ENCODE measurements at regions not wholly inside any gene's neighbourhood (a gene's known extent, or its start where the extent isn't known, plus 50 kb on each side); places are given as distances from the start of the nearest gene placed in this dataset.

DNA sequence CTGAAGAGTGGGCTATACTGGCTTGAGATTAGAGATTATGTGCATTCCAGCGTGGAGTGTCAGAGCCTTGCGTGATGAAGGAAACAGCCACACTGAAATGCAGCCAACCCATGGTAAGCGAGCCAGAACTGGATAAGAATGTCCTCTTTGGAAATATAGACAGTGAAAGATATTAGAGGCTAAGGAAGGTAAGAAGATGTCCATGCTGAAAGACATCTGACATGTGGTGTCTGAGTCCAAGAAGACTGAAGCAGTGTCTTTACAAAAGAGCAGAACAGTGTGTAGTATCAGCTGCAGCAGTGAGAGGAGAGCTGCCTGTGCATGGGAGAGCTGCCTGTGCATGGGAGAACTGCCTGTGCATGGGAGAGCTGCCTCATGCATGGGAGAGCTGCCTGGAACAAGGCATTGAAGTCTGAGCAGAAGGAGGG lies 672.2 kb downstream of the DIPK2A start:
- H3K27me3 ChIP-seq (ENCODE audit: insufficient read depth, low read length), result no peaks in the 10 kb centered on the region
- H3K79me2 ChIP-seq (ENCODE audit: insufficient read depth, low read length), result no peaks in the 10 kb centered on the region
- no peaks in the 10 kb centered on the region for H4K20me1 ChIP-seq (ENCODE audit: control insufficient read depth, insufficient read depth, insufficient read length)
- H3K27ac ChIP-seq (ENCODE audit: insufficient read length, low read depth, low read length), result no peak overlapping the region
- no peaks in the 10 kb centered on the region for H3K79me1 ChIP-seq (ENCODE audit: insufficient read depth, low read depth, low read length, poor library complexity, severe bottlenecking)
- no peak overlapping the region for H3K23ac ChIP-seq (ENCODE audit: insufficient read length, low read depth, low read length)
- H3K56ac ChIP-seq (ENCODE audit: insufficient read length, low read depth, low read length), result no peak overlapping the region
- DNase-seq, result no peak
- peaks cover 2 to 5% of the 10 kb centered on the region in 2 experiments; a peak in 3 of 5 replicates for H3K9me3 Mint-ChIP-seq
- H2BK12ac ChIP-seq (ENCODE audit: insufficient read length, low read depth, low read length), result no peak overlapping the region
- peak overlapping the region in 1 of 3 experiments; percentile 76; a peak in 3 of 7 replicates for H3K27ac Mint-ChIP-seq
- no peak overlapping the region for H2BK120ac ChIP-seq (ENCODE audit: low read depth, low read length, poor library complexity, severe bottlenecking)
- no CpG with 5 or more reads among the region's 3 CpGs for WGBS (ENCODE audit: extremely low coverage, insufficient read length, low lambda C conversion rate)
- no peak overlapping the region for H2AK5ac ChIP-seq (ENCODE audit: insufficient read length, low read length)
- H4K5ac ChIP-seq (ENCODE audit: insufficient read length, low read depth, low read length), result no peak overlapping the region
- H3K23me2 ChIP-seq (ENCODE audit: insufficient read length, low read depth, low read length, poor library complexity, severe bottlenecking), result no peaks in the 10 kb centered on the region
- H3T11ph ChIP-seq (ENCODE audit: low read length), result no peak overlapping the region
- no peak overlapping the region for H3K4me2 ChIP-seq (ENCODE audit: insufficient read depth, insufficient read length, low read length)
- no peak overlapping the region for H3K9ac ChIP-seq (ENCODE audit: extremely low read depth, insufficient read length, low read length)
- no peaks in the 10 kb centered on the region for H3K27me3 Mint-ChIP-seq (ENCODE audit: low read depth)
- no peak overlapping the region for H3K4me3 Mint-ChIP-seq
- H4K91ac ChIP-seq (ENCODE audit: insufficient read length, low read depth, low read length), result no peak overlapping the region
- H2BK5ac ChIP-seq (ENCODE audit: insufficient read length, low read length), result peak overlapping the region; percentile 69
- peaks cover 18 to 23% of the 10 kb centered on the region in 2 experiments for H3K4me1 Mint-ChIP-seq
- no peaks in the 10 kb centered on the region for H3K9me3 ChIP-seq (ENCODE audit: control insufficient read depth, low read depth, low read length)
- peaks cover 0 to 11% (median 2%) of the 10 kb centered on the region in 3 experiments; a peak in 4 of 7 replicates for H3K36me3 Mint-ChIP-seq (ENCODE audit: insufficient read depth in 1 of 3, low read depth in 3 of 3)
- no peak overlapping the region for H3K4ac ChIP-seq (ENCODE audit: low read depth, low read length)
- TF ChIP-seq, protein P1, sequence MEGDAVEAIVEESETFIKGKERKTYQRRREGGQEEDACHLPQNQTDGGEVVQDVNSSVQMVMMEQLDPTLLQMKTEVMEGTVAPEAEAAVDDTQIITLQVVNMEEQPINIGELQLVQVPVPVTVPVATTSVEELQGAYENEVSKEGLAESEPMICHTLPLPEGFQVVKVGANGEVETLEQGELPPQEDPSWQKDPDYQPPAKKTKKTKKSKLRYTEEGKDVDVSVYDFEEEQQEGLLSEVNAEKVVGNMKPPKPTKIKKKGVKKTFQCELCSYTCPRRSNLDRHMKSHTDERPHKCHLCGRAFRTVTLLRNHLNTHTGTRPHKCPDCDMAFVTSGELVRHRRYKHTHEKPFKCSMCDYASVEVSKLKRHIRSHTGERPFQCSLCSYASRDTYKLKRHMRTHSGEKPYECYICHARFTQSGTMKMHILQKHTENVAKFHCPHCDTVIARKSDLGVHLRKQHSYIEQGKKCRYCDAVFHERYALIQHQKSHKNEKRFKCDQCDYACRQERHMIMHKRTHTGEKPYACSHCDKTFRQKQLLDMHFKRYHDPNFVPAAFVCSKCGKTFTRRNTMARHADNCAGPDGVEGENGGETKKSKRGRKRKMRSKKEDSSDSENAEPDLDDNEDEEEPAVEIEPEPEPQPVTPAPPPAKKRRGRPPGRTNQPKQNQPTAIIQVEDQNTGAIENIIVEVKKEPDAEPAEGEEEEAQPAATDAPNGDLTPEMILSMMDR (conservative IDR thresholded peaks at IDR 0.05), result no peak
- no peak overlapping the region for H2BK15ac ChIP-seq (ENCODE audit: low read depth, low read length)
- H4K8ac ChIP-seq (replicated peaks; ENCODE audit: insufficient read length, low read depth, low read length), result no peak overlapping the region
- no peak overlapping the region for H3K18ac ChIP-seq (ENCODE audit: insufficient read length, low read depth, low read length)
- no peak overlapping the region for H2AFZ ChIP-seq (ENCODE audit: low read length)
- no peak overlapping the region for H2BK20ac ChIP-seq (ENCODE audit: low read depth, low read length, poor library complexity, severe bottlenecking)
- no peaks in the 10 kb centered on the region for H3K4me1 ChIP-seq (ENCODE audit: insufficient read depth, low read length)
- H3K14ac ChIP-seq (ENCODE audit: insufficient read depth, low read length), result no peak overlapping the region

Measured in H9 (cell line).